Omental fat pad (tissue), 3 donors: ENCODE measurements at regions not wholly inside any gene's neighbourhood (a gene's known extent, or its start where the extent isn't known, plus 50 kb on each side); places are given as distances from the start of the nearest gene placed in this dataset.

Source experiments
- ATAC-seq: fragments of 150-250 bp; one replicate; pipeline ENCODE4 v1.9.1; 2016; ENCODE audit warnings: mild to moderate bottlenecking, moderate library complexity; ENCODE audit not compliant: low FRiP score
- DNase-seq: peaks from one replicate; pipeline ENCODE4 v3.0.0-alpha.2; 2019; ENCODE audit warnings: low spot score
- TF ChIP-seq, protein P1 (sequence below), 3 donors: fragments of 450-650 bp; IDR thresholded peaks; one replicate each; pipeline ENCODE4 v1.5.1; 2016 to 2017; ENCODE audit warnings: antibody characterized with exemption in 3 of 3, mild to moderate bottlenecking in 3 of 3, moderate library complexity in 2 of 3

DNA sequence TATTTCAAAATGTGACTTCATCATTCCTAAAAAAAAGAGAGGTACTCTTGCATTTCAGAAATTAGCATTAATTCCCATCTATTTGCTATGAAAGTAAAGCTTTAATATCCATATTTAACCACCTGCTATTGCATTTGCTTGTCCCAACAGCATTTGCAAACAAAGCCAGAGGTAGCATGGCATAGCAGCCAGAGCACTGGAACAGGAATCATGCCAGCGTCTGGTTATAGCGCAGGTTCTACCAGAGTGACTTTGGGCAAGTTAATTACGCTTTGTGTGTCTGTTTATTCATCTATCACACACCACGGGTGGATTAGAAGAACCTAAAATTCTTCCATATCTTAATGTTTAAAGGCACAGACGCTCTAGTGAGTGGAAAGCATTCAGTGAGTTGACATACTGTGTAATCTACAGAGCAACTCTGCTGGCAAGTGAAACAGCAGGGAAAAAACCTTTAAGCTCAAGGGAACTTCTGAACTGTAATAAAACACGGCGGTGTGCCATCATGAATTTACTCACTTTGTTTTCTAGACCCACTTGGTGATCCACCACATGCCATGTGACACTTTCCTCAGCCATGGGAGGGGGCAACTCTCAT, 76.6 kb upstream of the QRFPR start:
- ATAC-seq (no peak), DNase-seq (no peak)
- TF ChIP-seq, protein P1, sequence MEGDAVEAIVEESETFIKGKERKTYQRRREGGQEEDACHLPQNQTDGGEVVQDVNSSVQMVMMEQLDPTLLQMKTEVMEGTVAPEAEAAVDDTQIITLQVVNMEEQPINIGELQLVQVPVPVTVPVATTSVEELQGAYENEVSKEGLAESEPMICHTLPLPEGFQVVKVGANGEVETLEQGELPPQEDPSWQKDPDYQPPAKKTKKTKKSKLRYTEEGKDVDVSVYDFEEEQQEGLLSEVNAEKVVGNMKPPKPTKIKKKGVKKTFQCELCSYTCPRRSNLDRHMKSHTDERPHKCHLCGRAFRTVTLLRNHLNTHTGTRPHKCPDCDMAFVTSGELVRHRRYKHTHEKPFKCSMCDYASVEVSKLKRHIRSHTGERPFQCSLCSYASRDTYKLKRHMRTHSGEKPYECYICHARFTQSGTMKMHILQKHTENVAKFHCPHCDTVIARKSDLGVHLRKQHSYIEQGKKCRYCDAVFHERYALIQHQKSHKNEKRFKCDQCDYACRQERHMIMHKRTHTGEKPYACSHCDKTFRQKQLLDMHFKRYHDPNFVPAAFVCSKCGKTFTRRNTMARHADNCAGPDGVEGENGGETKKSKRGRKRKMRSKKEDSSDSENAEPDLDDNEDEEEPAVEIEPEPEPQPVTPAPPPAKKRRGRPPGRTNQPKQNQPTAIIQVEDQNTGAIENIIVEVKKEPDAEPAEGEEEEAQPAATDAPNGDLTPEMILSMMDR (IDR thresholded peaks at IDR 0.05): no peak

DNA sequence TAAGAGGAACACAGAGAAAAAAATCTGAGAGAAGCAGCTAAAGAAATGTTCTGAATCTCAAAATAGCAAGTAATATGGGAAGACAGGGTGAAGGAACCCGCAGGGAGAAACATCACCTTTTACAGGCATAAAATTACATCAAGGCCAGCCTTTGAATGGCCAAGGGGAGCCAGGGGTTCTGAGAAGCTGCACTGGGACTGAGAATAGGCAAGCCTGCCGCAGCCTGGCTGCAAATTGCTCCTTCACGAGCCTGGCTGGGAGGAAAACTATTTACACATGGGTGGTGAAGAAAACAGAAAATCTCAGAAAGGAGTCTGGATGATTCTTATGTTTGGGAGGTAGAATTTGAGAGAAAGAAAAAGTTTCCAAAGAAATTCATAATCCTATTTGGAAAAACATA, 74.5 kb upstream of the QRFPR start:
- TF ChIP-seq, protein P1 (IDR thresholded peaks at IDR 0.05): no peak
- ATAC-seq (no peak), DNase-seq (no peak)

DNA sequence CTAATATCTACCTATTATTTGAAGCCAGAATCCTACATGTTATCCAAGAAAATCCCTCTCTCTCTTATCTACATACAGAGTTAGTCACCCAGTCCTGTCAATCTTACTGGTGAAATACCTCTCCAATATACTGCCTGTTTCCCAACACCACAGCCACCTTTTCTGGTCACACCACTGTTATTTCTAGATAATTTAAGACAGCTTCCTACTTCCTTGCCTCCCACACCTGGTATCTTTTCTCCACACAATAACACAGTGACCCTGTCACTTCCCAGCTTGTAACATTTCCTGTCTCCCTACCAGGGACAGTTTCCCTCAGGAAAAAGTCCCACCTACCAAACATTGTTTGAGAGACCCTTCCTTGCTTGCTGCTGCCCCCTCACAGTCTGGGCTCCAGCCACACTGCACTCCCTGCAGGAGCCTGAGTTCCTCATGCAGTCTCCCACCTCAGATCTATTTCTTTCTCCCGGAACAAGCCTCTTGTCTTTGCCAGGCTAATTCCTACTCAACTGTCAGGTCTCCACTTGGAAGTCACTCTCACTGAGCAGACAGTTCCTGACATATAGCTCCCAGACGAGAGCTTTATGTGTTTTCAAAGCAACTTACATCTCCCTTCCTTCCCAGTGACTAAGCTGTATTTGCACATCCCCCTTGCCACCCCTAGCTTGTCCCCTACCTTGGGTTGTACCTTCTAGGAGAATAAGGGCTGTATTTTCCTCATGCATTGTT, 73.6 kb upstream of the QRFPR start:
- TF ChIP-seq, protein P1 (IDR thresholded peaks at IDR 0.05): no peak
- no peak for DNase-seq
- ATAC-seq: no peak

DNA sequence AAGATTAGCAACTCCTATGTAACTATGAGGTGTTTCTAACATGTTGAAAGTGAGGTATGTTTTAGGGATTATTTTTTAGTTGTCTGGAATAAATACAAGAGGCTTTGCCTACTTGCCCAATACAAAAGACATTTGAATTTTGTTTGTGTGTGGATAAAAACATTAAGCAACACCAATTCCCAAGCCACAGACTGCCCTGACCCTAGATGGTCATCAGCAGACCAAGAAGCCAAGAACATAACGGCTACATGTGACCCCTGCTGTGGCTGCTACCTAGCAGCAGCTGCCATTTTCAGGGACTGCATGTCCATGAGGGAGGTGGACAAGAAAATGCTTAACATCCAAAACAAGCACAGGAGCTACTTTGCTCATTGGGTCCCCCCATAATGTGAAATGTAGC, 70.5 kb upstream of the QRFPR start:
- no peak for ATAC-seq
- no peak for DNase-seq
- TF ChIP-seq, protein P1 (IDR thresholded peaks at IDR 0.05): no peak

DNA sequence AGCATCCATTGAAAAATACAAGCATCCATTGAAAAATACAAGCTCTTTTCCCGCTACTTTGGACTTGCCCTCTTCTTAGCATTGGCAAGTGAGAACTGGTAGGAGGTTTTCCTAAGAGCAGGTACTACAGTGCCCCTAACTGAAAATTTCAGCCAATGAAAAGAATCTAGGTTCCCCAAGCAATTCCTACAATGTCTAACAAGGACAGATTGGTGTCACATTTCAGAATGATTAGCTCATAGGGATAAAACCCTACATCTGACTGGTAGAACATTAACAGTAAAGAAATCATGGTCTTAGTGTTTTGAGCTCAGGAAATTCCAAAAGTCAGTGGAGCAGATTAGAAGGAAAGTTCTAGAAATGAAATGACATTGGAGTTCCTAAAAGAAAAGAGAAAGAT, 68.6 kb upstream of the QRFPR start:
- no peak for ATAC-seq

DNA sequence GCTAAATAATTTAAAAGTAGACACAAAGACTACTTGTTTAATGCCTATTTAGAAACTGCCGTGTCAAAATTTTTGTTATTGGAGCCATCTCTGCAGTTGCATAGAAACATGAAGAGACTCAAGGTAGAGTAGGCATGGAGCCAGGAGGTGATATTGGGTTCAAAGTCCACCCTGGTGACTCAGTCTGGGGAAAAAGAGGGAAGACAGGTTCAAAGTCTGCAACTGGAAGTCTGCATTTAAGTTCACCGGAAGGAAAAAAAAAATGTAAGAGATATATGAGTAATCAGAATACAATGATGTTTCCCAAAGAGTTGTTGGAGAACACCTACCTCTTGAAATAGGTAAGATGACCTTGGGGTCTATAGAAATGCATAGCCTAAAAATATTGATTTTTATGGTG, 67.4 kb upstream of the QRFPR start:
- no peak for ATAC-seq
- no peak for DNase-seq
- TF ChIP-seq, protein P1 (IDR thresholded peaks at IDR 0.05): no peak

More for the DNA sequence above, 68.6 kb upstream of the QRFPR start:
- TF ChIP-seq, protein P1 (IDR thresholded peaks at IDR 0.05): no peak
- DNase-seq: no peak

DNA sequence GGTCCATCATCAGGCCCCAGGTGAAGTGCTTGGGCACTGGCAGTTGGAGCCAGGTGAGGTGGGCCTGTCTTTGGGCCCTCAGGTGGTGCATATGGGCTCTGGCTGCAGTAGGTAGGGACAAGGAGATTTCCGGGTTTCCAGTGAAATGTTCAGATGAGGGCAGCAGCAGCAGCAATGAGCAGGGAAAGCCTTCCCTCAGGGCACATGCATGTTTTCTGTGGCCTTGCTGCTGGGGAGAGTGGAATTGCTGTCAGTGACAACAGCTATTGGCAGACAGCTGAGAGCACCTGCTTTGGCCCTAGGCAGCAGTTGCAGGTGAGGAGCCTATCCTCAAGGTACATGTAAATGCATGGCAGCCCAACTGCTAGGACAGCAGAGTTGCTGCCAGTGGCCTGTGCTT, 58.9 kb upstream of the QRFPR start:
- no peak for DNase-seq
- ATAC-seq: no peak
- TF ChIP-seq, protein P1 (IDR thresholded peaks at IDR 0.05): no peak
